GM21447 (cell line): ENCODE measurements at regions not wholly inside any gene's neighbourhood (a gene's known extent, or its start where the extent isn't known, plus 50 kb on each side); places are given as distances from the start of the nearest gene placed in this dataset.

Source experiments
- ATAC-seq: cut with Tn5 transposase; IDR thresholded peaks from one replicate; pipeline ENCODE4 v1.9.1; 2021; ENCODE audit not compliant: unreplicated experiment

DNA sequence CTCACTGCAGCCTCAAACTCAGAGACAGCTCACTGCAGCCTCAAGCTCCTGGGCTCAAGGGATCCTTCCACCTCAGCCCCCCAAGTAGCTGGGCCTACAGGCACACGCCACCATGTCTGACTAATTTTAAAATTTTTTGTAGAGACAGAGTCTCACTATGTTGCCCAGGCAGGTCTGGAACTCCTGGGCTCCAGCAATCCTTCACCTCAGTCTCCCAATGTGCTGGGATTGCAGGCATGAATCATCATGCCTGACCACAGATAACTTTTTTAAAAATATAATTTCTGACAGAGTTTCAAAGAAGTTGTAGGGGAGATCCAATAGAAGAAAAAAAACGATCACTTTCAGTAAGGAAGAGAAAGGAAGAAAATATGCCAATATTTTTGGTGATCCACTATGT lies 189.7 kb upstream of the CDKN3 start:
- no peak for ATAC-seq

DNA sequence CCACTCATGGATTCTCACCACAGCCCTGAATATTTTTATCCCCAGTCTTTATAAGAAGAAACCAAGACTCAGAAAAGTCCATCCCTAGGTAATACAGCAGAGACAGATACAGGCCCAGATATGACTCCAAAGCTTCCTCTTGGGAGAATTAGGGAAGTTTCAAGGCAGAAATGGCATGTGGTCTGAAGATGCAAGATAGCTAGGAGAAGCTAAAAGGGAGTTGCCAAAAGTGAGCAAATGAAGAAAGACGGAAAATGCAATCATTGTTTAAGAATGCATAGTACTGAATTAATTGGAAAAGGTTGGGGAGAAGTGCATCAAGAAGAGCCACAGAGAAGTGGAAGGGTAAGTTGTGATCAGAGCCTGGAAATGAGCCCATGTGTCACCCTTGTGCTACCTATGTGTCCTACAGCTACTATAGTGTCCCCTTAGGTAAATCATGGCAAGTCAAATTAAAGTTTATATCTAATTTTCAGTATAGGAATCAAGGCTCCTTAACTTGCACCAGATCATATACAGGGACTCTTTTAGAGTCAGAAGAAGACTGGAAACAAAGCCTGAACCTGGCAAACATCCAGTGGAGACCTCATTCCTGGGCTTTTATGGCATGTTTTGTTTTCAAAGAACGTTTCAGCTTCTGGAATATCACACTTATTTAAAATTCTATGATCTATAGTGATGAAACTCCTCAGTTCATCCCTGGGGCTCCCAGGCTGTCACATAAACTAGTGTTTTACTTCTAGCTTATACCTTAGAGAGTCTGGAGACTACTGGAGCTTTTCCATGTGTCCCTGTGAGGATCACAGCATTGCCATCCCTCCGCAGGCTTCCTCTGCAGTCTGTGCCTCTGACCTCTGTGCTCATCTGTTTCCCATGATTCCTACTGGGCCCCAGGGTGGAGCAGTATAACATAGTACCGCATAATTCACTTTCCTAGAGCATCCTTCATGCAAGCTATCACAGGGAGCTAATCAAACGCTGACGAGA lies 189.0 kb upstream of the CDKN3 start:
- no peak for ATAC-seq

DNA sequence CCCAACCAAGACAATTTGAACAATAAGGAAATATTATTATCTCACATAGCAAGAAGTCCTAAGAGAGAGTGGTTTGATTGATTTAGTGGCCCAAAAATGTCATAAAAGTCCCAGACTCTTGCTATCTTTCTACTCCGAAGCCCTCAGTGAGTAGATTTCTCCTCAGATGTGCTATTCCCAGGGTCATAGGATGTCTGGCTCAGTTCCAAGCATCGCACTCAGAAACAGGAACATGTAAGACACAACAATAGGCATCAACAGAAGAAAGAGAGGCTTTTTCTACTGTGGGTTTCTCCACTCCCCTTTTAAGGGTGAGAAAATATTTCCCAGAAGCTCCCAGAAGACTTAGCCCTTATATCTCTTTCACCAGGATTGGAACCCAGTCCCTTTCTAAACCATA lies 188.1 kb upstream of the CDKN3 start:
- ATAC-seq, result no peak

DNA sequence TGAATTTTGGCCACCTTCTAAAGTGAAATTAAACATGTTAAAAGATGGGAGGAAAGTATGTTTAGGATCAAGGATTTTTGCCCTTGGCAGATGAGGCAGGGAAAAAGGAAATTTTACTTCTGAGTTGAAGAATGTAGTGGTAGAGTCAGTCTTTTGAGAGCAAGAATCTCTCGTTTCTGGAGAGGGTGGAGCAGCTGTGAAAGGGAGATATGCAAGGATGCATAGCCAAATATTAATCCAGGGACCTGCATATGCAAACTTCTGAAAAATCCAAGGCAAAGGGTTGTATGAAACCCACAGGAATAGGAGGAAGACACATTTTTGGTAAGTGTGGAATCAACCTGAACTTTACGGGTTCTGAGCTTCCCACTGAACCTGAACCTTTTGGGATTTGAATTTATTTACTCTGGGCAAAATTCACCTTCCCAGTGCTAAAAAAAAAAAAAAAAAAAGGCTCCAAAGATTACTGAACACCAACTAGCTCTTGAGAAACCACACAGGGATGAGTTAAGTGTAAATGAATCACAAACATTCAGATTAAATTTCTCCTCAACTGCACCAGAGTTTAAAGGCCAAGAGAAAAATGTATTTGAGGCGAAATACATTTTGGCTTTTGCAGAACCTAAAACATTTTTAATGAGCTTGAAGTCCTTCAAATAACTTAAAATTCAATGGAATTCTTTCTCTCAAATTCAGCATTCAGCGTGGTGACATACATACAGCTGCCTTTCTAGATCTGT lies 187.1 kb upstream of the CDKN3 start:
- no peak for ATAC-seq

DNA sequence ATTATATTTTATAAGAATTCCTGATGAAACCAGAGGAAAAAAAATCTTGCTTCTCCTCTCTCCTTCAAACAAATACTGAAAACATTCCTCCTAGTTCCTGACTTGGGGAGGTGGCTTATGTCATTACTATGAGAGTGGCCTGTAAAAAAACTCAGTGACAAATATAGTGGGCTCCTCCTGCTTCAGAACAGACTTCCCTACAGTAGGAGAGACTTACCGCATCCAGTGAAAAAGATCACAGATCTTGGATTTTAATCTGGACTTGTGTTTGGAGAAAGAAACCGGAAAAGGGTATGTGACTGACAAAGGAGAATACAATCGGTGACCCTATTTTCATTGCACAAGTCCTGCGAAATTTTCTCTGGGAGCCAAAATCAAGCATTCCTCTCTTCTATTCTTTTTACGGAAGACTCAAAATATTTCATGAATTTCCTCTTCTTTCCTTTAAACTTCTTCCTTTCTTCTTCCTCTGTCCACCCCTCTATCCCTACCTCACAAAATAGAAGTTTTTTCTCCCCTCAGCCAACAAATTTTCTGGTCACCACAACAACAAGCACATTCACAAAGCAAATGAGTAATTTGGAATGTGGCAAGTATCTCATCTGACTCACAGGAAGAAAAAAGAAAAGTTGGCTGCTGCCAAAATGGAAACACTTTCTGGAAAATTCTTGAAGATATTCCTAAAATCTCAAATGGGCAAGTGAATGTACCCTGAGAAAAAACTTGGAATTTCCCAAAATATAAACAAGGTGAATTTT lies 185.1 kb upstream of the CDKN3 start:
- no peak for ATAC-seq

DNA sequence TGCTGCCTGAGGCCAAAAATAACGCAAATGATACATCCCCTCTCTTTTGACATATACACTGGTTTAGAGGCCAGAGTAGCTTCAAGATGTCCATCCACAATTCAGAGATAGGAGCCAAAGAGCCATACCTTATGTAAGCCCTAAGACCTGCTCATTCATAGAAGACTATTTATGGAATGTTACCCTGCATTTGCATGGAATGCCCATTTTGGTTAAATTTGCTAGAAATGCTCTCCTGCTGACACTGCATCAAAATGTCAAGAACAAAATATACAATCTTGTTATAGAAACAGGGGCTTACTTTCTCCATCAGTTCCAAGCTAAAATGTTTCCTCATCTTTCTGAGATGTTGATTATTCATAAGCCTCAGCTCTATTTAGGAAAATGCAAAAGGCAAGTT lies 183.3 kb upstream of the CDKN3 start:
- no peak for ATAC-seq

DNA sequence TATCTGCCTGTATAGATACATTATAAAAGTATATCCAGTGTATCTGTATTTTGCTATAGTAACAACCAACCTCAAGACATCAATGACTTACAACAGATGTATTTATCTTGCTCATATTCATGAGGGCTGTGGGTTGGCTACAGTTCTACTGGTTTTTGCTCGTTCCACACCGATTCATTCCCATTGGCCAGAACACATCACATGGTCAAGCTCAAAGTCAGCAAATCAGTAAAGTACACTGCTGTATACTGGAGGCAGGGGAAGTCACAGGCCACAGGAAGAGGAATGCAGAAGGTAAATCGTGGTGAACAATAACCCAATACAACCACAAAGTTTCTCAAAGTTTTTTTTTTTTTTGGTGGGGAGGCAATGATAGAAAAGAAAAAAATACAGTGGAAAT lies 180.0 kb upstream of the CDKN3 start:
- no peak for ATAC-seq

DNA sequence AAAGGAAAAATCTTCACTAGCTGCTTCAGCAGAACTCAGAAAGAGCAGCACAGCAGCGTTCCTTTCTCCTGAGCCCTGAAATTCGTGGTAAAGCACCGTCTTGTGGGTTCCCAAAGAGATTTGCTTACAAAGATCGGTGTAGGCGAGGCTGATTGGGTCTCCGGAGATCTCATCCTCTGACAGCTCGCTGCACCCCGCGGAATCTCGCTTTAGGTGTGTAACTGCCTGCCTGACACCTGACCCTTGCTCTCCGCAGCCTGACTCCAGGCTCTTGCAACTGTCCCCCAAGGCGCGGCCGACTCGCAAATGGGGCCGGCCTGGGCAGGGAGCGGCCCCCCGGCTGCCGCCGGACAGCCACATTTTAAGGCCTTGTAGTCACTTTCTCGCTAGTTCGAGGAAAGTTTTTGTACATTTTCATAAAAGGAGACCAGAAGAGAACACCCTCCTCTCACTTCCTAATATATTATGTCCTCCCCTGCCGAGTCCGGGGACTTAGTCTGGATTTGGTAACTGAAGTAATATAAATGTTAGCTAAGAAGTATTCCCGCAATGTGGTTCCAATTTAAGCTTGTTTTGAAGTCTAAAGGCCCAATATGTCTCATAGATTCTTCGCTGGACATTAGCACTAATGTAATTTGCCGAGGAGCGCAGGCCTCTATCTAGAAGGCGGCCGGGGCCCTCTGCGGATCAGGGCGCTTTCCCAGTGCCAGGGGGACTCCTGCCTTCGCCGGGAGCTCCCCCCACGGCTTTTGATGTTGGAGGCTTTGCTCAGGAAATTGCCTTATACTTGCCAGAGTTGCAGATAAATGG lies 177.3 kb upstream of the CDKN3 start:
- ATAC-seq, result no peak

DNA sequence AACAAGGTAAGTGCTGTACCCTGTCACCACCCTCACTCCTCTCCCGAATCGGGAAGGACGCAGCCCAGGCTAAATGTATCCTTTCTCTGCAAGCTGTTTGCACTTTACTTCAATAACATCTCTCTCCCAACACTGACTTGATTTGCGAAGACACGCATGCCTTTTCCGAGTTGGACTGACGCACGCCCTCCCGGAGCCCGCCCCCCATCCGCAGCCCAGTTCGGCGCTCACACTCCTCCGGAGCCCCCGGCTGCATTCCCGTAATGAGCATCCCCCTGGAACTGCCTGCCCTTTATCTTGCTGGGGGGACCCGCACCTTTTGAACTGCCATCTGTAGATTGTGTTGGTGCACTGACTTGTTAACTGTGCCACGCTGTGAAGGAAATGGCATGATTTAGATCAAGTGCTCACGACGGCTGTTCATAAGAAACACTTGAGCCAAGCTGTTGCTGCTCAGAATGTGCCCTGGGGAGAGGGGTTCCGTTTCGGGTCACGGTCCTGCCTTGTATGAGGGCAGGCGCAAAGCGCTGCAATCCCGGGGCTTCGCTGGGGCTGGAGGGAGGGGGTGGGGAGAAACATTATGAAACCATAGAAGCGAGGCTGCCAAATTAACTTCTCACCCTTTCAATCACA lies 176.6 kb upstream of the CDKN3 start:
- no peak for ATAC-seq

DNA sequence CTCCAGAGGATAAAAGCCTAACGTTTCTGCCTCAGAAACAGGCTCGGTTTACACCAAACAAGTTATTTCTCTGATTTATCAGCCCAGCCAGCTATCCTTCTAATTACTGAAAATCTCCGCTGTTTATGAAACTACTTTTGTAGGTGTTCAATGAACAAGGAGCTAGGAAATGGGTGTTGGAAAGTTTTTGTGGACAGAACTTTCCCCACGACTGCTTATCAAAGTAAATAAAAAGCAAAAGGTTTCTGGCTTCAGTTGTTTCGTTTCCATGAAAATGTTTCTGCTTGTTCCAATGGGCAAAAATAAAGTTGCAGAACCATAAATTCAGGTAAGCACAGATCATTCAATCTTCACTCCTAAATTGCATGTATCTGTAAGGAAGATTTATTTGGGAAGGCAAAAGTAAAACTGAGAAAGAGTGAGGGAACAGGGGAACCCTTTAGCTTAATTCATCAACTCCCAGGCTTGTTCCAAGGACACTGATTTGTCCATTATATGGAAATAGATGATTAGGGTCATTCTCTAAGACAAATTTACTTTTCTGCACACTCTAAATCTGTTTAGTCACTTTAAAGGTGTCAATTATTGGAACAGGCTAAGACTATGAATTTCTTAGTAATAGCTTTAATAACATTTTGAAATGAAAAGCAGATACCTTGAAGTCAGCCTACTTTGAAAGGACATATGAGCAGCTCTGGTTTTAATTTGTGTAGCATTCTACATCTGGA lies 175.9 kb upstream of the CDKN3 start:
- ATAC-seq, result no peak

DNA sequence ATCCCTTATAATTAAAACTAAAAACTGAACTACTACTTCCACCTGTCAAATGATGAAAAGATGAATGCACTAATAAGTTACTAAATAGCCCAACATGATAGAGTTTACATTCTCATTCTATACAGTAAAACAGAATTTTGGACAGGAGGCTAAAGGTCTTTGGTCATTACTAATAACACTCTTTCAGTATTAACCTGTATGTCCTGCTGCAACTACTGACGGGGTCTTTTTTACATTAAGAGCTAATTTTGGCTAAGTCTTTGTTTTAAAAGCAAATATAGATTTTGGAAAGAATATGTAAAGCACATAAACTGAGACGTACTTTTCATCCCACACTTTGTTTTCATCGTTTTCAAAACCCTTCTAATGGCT lies 175.4 kb upstream of the CDKN3 start:
- ATAC-seq, result no peak

DNA sequence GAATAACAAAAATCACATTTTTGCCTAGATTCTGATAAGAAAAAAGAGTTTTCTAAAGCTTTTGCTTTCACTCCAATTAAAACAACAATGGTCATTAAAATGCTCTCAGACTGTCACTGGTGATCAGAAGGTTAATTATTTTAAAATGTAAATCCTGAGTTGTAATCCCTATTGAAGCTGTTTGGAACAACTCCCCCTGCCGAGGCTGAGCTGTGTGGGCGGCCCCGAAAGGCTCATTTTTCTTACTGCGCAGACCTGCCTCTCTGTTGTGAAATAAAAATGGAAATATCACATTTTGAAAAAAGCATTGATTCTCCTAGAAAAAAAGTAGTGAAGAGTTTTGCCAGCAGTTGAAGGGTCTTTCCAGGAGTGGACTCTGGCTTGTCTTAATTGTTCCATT lies 174.8 kb upstream of the CDKN3 start:
- no peak for ATAC-seq

DNA sequence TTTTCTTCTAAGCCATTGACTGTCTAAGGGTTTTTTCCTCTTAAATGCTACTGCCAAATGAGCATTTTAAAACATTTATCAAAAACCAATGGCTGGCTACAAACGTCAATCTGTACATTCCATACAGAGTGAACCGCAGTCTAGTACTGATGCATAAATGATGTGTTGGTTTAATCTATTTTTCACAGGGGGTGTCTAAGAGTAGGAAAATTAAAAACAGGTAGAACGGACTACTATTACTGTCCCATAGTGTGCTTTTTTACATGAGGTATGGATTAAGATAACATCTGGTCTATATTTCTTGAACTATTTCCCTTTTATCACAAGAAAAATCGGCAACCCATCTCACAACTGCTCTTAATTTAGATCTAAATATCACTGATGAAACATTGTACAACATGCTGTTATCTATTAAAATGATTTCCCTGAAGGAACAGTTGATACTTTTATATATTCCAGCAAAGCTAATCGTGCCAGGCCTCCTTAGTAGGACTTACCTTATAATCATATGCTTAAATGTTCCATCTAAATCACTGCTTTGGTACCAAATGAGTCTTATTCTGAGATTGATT lies 172.9 kb upstream of the CDKN3 start:
- no peak for ATAC-seq

DNA sequence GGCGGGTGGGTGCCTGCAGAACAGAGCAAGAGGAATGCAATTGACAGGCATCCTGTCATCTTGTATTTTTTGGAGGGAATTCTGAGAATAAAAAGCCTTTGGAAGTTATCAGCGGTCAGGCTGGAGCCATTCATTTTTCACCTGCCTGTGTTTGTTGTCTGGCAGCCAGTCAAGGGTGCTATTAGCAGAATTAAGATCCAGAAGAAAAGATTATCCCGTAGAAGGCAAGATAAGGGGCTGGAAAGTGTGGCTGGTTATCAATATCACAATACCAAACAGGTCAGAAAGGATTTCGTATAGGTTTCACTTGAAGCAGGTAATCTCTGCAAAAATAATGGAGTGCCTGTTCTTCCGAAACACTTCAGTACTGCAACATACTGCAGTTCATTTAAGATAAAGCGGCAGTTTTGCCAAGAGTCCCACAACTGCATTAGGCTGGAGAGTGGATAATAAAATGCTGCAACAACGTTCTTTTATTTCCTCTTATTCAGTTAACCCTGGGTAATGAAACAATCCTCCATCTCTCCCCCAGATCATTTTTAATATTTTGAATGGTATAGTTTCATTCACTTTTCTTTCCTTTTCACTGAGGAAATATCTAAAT lies 171.2 kb upstream of the CDKN3 start:
- ATAC-seq, result no peak

DNA sequence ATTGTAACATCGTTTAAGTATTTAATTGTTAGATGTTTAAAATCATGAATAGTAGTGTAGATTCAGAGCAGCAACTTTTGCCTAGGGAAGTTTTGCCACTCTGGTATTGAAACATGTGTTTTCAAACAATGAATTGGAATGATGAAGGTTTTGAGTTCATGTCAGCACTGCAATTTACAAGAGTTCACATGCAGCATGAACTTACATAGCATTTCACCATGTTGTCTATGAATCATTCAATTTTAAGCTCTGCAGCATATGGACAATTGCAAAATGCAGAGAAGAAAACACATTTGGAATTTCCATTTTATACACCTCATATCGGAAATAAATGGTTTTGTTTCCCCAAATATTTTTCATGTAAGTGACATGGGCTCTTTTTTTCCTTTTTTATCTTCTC lies 170.7 kb upstream of the CDKN3 start:
- ATAC-seq, result no peak

DNA sequence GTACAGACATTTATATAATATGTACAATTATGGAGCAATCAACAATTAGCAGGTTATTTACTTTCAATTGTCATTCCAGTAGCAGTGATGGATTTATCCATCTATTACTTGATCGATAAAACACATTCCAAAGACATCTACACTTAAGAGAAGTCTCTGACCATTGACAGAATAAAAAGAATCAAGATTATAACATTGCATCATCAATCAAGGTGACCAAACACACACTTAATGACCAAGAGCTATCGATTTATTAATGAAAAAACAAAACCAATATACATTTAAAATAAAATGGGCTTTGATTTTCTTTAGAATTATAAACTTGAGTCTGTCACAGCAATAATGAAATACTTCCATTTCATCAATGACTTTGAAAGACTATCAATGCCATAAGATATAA lies 170.2 kb upstream of the CDKN3 start:
- no peak for ATAC-seq

DNA sequence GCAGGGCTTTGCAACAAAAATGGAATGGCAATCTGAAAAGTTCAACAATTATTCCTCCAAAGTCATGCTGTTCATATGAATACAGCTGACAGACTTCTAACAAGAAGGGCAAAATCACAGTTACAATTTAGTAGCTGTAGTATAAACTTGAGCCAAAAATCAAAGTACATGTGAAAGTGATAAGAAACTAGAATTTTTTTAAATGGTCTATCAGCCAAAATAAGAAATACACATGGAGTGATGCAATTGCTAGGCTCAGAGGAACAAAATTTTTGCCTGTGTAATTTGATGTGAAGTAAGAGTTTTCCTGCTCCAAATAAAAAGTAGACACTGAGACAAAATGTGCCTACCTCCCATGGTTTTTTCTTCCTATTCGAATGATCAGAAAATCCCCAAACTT lies 167.7 kb upstream of the CDKN3 start:
- no peak for ATAC-seq

DNA sequence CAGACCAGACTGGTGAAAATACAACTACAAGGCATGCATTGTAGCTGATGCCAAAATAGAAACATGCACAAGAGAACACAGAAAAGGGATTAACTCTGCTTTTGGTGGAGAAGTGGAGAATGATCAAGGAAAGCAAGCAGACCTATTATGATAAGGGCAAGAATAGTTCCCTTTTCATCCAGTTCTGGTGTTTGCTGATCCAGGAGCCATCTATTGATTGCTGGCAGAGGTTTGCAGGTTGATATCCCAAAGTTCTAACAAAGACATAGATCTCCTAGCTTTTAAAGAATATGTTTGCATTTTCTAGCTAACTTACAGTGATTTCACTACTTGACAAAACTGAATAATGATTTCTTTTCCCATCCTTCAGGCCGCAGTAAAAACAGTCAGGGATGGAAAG lies 166.2 kb upstream of the CDKN3 start:
- no peak for ATAC-seq

DNA sequence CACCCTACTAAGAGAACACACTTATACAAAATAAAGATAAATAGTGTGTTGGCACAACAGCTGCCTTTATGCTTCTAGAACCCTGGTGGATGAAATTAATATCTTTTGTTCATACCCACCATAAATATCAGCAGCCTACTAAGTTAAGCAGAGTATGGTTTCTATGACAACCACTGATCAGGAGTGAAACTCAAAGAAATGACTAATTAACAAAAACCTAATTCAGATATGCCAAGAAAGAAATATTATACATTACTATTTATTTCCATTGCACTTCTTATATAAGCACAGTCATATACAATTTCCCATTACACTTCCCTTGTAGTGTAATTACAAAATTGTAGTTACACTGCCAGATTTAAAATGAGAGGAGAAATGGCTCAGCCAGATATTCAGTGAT lies 164.1 kb upstream of the CDKN3 start:
- no peak for ATAC-seq
